Right lobe of liver (tissue), 6 donors: ENCODE measurements at regions not wholly inside any gene's neighbourhood (a gene's known extent, or its start where the extent isn't known, plus 50 kb on each side); places are given as distances from the start of the nearest gene placed in this dataset.

Experiments
- ATAC-seq, 4 donors: fragments of 200-7000 bp; cut with Tn5 transposase; one replicate each; pipeline ENCODE4 v1.9.1; 2020; ENCODE audit warnings: mild to moderate bottlenecking in 4 of 4, moderate library complexity in 4 of 4
- DNase-seq, 3 donors: peaks; one replicate each; pipeline ENCODE4 v3.0.0-alpha.2; 2020
- H3K27ac ChIP-seq, 3 donors: fragments of 200-600 bp; one replicate each; pipeline ENCODE4 v1.8.0; 2022
- H3K27me3 ChIP-seq, 2 donors: fragments of 200-600 bp; one replicate each; pipeline ENCODE4 v1.8.0; 2022
- H3K36me3 ChIP-seq, 4 donors: fragments of 200-600 bp; sonication (generic) in 1 of 4; one replicate each; pipeline versions ENCODE4 v1.5.1 to v1.8.0; 2017 to 2022; ENCODE audit warnings: control low read depth in 1 of 4
- H3K4me1 ChIP-seq, 4 donors: fragments of 200-600 bp; sonication (generic) in 1 of 4; one replicate each; pipeline versions ENCODE4 v1.5.1 to v1.8.0; 2017 to 2022; ENCODE audit warnings: control low read depth in 1 of 4
- H3K4me3 ChIP-seq, 3 donors: fragments of 200-600 bp; one replicate each; pipeline ENCODE4 v1.8.0; 2022
- H3K9me3 ChIP-seq, 4 donors: fragments of 200-600 bp; sonication (generic) in 1 of 4; one replicate each; pipeline versions ENCODE4 v1.5.1 to v1.8.0; 2017 to 2022; ENCODE audit warnings: control low read depth in 1 of 4
- POLR2A ChIP-seq: fragments of 450-650 bp; IDR thresholded peaks from one replicate; pipeline ENCODE4 v1.6.1; 2017; ENCODE audit warnings: antibody characterized with exemption, mild to moderate bottlenecking
- WGBS: methylation state at CpG from one replicate; pipeline ENCODE4 v1.1.6; 2018; ENCODE audit warnings: low coverage, low lambda C conversion rate; ENCODE audit not compliant: insufficient coverage; ENCODE audit errors: missing lambda C conversion rate; 5-methylcytosine and 5-hydroxymethylcytosine counted together
- intact Hi-C, 2 donors: fragments of 100-400 bp; cut with DNase I; formaldehyde crosslinking; loops; one replicate each; pipeline versions ENCODE4 v1.11.2 to v1.14.1; 2022
- TF ChIP-seq, protein P1 (sequence below), 4 donors: fragments of 200-600 bp in 3 of 4; fragments of 450-650 bp in 1 of 4; IDR thresholded peaks; one replicate each; pipeline versions ENCODE4 v1.5.1 to v1.8.0; 2016 to 2022; ENCODE audit warnings: antibody characterized with exemption in 4 of 4, mild to moderate bottlenecking in 2 of 4
- donor health status: DM: no; HTN: yes; CAD: no.
- donor health status: DM: no; HTN: no; CAD: no.
- donor health status: DM: no; HTN: no; CAD: no.
- donor health status: DM: no; HTN: yes; CAD: no.
- donor health status: DM: no; HTN: yes; CAD: no.

DNA sequence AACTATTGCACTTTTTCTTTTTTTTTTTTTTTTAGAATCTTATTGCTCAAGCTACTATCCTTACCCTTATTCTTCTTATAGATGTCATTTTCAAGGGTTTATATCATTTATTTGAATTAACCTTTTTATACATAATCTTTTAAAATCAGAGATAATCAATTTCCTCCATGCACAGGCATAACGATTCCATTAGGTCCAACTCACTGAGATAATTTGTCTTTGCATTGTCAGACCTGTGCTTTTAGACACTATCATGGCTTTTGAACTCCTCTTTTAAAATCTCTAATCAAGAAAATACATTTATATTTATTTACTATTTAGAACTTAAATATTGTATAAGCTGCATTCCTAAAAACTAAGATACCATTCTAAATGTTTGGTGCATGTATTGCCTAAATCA, 1454.9 kb downstream of the ZPLD1 start:
- TF ChIP-seq, protein P1, sequence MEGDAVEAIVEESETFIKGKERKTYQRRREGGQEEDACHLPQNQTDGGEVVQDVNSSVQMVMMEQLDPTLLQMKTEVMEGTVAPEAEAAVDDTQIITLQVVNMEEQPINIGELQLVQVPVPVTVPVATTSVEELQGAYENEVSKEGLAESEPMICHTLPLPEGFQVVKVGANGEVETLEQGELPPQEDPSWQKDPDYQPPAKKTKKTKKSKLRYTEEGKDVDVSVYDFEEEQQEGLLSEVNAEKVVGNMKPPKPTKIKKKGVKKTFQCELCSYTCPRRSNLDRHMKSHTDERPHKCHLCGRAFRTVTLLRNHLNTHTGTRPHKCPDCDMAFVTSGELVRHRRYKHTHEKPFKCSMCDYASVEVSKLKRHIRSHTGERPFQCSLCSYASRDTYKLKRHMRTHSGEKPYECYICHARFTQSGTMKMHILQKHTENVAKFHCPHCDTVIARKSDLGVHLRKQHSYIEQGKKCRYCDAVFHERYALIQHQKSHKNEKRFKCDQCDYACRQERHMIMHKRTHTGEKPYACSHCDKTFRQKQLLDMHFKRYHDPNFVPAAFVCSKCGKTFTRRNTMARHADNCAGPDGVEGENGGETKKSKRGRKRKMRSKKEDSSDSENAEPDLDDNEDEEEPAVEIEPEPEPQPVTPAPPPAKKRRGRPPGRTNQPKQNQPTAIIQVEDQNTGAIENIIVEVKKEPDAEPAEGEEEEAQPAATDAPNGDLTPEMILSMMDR (IDR thresholded peaks at IDR 0.05): no peak
- TF ChIP-seq POLR2A: no peak
- ATAC-seq (no peak), DNase-seq (no peak)
- no peaks in the 10 kb centered on the region for H3K27me3 ChIP-seq
- no peaks in the 10 kb centered on the region for H3K36me3 ChIP-seq
- intact Hi-C loops: no loop called here
- H3K9me3 ChIP-seq: no peaks in the 10 kb centered on the region
- WGBS: 29% methylated on average over 1 of the region's 1 CpG
- no peak overlapping the region for H3K4me3 ChIP-seq
- H3K4me1 ChIP-seq: no peaks in the 10 kb centered on the region
- no peak overlapping the region for H3K27ac ChIP-seq

- Histone ChIP-seq H3K27ac (no peak overlapping the region), H3K4me3 (no peak overlapping the region), H3K36me3 (no peaks in the 10 kb centered on the region), H3K4me1 (no peaks in the 10 kb centered on the region), H3K9me3 (no peaks in the 10 kb centered on the region), H3K27me3 (no peaks in the 10 kb centered on the region)
- 63% methylated on average over 5 of the region's 5 CpGs for WGBS
- DNase-seq: no peak
- TF ChIP-seq, protein P1 (IDR thresholded peaks at IDR 0.05): no peak
- TF ChIP-seq POLR2A: no peak
- intact Hi-C loops: no loop called here
- ATAC-seq: no peak
Observed at GRCh38 chr3:103894162-103894822, 1459.5 kb downstream of the ZPLD1 start.

DNA sequence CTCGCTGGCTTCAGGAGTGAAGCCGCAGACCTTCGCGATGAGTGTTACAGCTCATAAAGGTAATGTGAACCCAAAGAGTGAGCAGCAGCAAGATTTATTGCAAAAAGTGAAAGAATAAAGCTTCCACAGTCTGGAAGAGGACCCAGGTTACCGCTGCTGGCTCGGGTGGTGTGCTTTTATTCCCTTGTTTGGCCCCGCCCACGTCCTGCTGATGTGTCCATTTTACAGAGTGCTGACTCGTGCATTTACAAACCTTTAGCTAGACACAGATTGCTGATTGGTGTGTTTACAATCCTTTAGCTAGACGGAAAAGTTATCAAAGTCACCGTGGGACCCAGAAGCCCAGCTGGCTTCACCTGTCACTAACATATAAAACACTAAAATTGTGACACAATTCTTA, 1464.5 kb downstream of the ZPLD1 start:
- Histone ChIP-seq H3K4me3 (no peak overlapping the region), H3K27ac (no peak overlapping the region), H3K4me1 (no peaks in the 10 kb centered on the region), H3K9me3 (no peaks in the 10 kb centered on the region), H3K27me3 (no peaks in the 10 kb centered on the region), H3K36me3 (no peaks in the 10 kb centered on the region)
- 60% methylated on average over 8 of the region's 11 CpGs for WGBS
- DNase-seq (no peak), ATAC-seq (no peak)
- intact Hi-C loops: no loop called here
- TF ChIP-seq POLR2A: no peak
- TF ChIP-seq, protein P1 (IDR thresholded peaks at IDR 0.05): no peak

GRCh38 chr3:103904991-103905390, 1461.7 kb upstream of the ALCAM start:
- Histone ChIP-seq H3K4me1 (no peaks in the 10 kb centered on the region), H3K4me3 (no peak overlapping the region), H3K27me3 (no peaks in the 10 kb centered on the region), H3K27ac (no peak overlapping the region), H3K36me3 (no peaks in the 10 kb centered on the region), H3K9me3 (no peaks in the 10 kb centered on the region)
- 79% methylated on average over 3 of the region's 3 CpGs for WGBS
- TF ChIP-seq, protein P1 (IDR thresholded peaks at IDR 0.05): no peak
- no peak for TF ChIP-seq POLR2A
- no peak for ATAC-seq
- no peak for DNase-seq
- intact Hi-C loops: no loop called here

DNA sequence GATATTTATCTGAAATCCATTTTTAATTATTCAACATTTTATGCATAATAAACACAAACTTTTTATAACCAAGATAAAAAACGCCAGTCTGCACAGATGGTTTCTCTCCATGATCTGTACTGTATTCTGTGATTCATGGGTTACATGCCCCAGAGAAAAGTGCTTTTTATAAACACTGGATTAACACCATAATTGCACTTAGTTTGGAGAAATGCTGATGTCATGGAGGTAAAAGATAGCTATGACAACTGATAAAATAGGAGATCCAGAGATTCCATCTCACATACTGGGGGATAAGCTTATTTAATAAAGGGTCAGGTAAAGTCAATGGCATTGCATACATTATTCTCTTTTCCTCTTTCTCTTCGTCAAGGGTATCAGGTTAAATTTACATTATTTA, 1460.4 kb upstream of the ALCAM start:
- H3K4me1 ChIP-seq: no peaks in the 10 kb centered on the region
- no peaks in the 10 kb centered on the region for H3K36me3 ChIP-seq
- WGBS: 34% methylated on average over 2 of the region's 2 CpGs
- TF ChIP-seq POLR2A: no peak
- TF ChIP-seq, protein P1 (IDR thresholded peaks at IDR 0.05): no peak
- intact Hi-C loops: no loop called here
- no peaks in the 10 kb centered on the region for H3K9me3 ChIP-seq
- no peak for ATAC-seq
- DNase-seq: no peak
- H3K27me3 ChIP-seq: no peaks in the 10 kb centered on the region
- H3K27ac ChIP-seq: no peak overlapping the region
- no peak overlapping the region for H3K4me3 ChIP-seq
